Keratinocyte (primary cell): ENCODE measurements at regions not wholly inside any gene's neighbourhood (a gene's known extent, or its start where the extent isn't known, plus 50 kb on each side); places are given as distances from the start of the nearest gene placed in this dataset.

Source experiments
- DNase-seq: peaks from one replicate; pipeline ENCODE4 v3.0.0-alpha.2; 2011; ENCODE audit warnings: low read depth, missing footprints, low spot score
- FAIRE-seq: peaks from 2 replicates; lab custom pipeline; 2011; peaks lifted over from hg19 to GRCh38; lab: Jason Lieb, UNC
- H2AFZ ChIP-seq: 2 replicates; pipeline ENCODE4 v1.6.0; 2012; ENCODE audit warnings: low read length, control low read depth, inconsistent platforms; ENCODE audit not compliant: control insufficient read depth
- H3K27ac ChIP-seq: 2 replicates; pipeline ENCODE4 v1.5.1; 2011; ENCODE audit warnings: low read length; ENCODE audit not compliant: control insufficient read depth, insufficient read depth
- H3K27me3 ChIP-seq: 3 replicates; pipeline ENCODE4 v1.6.0; 2011; ENCODE audit warnings: low read length; ENCODE audit not compliant: control insufficient read depth, insufficient read depth; ENCODE audit errors: extremely low read depth
- H3K36me3 ChIP-seq, 2 experiments: 2 replicates in 1 of 2; 3 replicates in 1 of 2; pipeline ENCODE4 v1.5.1; 2011; ENCODE audit warnings: low read length in 2 of 2, mild to moderate bottlenecking in 1 of 2; ENCODE audit not compliant: control insufficient read depth in 2 of 2, insufficient read depth in 2 of 2; ENCODE audit errors: extremely low read depth in 1 of 2
- H3K4me1 ChIP-seq: 3 replicates; pipeline ENCODE4 v1.5.1; 2011; ENCODE audit warnings: low read length; ENCODE audit not compliant: control insufficient read depth, insufficient read depth; ENCODE audit errors: extremely low read depth
- H3K4me2 ChIP-seq: 3 replicates; pipeline ENCODE4 v1.6.0; 2011; ENCODE audit warnings: low read depth, low read length; ENCODE audit not compliant: control insufficient read depth, insufficient read depth; ENCODE audit errors: extremely low read depth
- H3K4me3 ChIP-seq, 3 experiments: fragments of 200-600 bp in 1 of 3; sonication (generic) in 1 of 3; 2 replicates in 2 of 3; 3 replicates in 1 of 3; pipeline ENCODE4 v1.5.1; 2011 to 2016; ENCODE audit warnings: low read length in 3 of 3, mild to moderate bottlenecking in 3 of 3, control low read depth in 2 of 3, inconsistent platforms in 1 of 3, low read depth in 1 of 3, mixed read lengths in 1 of 3, mixed run types in 1 of 3, moderate library complexity in 1 of 3; ENCODE audit not compliant: control insufficient read depth in 2 of 3, insufficient read depth in 2 of 3; ENCODE audit errors: extremely low read depth in 1 of 3
- H3K79me2 ChIP-seq: 2 replicates; pipeline ENCODE4 v1.6.0; 2012; ENCODE audit warnings: low read length; ENCODE audit not compliant: control insufficient read depth, insufficient read depth
- H3K9ac ChIP-seq: 3 replicates; pipeline ENCODE4 v1.6.0; 2011; ENCODE audit warnings: low read length; ENCODE audit not compliant: control insufficient read depth, insufficient read depth; ENCODE audit errors: extremely low read depth
- H3K9me1 ChIP-seq: 3 replicates; pipeline ENCODE4 v1.6.0; 2011; ENCODE audit warnings: low read length; ENCODE audit not compliant: control insufficient read depth, insufficient read depth; ENCODE audit errors: extremely low read depth
- H3K9me3 ChIP-seq: 2 replicates; pipeline ENCODE4 v1.5.1; 2012; ENCODE audit warnings: low read depth, low read length; ENCODE audit not compliant: control insufficient read depth
- H4K20me1 ChIP-seq: 3 replicates; pipeline ENCODE4 v1.6.0; 2011; ENCODE audit warnings: low read length; ENCODE audit not compliant: control insufficient read depth, insufficient read depth; ENCODE audit errors: extremely low read depth
- CTCF ChIP-seq, 3 experiments: IDR thresholded peaks in 1 of 3; conservative IDR thresholded peaks in 1 of 3; optimal IDR thresholded peaks in 1 of 3; 2 replicates in 2 of 3; 3 replicates in 1 of 3; pipeline versions ENCODE3 to v1.5.1; 2011; ENCODE audit warnings: low read length in 3 of 3, mild to moderate bottlenecking in 3 of 3, moderate library complexity in 2 of 3, control low read depth in 1 of 3, inconsistent platforms in 1 of 3; ENCODE audit not compliant: insufficient read depth in 2 of 3; ENCODE audit errors: extremely low read depth in 1 of 3
- EZH2 ChIP-seq: IDR thresholded peaks from one replicate; pipeline ENCODE4 v1.6.1; 2012; ENCODE audit warnings: inconsistent platforms, mild to moderate bottlenecking, low read length, moderate library complexity
- dilution Hi-C: fragments of 300-500 bp; cut with MboI; formaldehyde crosslinking; loops from one replicate; pipeline ENCODE4 v1.7.0; 2020; ENCODE audit warnings: low sequenced_read_pairs; ENCODE audit not compliant: extremely low pct_ligation_motif_present

- dilution Hi-C loops = no loop called here
- Histone ChIP-seq H3K27me3 (no peaks in the 10 kb centered on the region), H3K9me3 (no peaks in the 10 kb centered on the region), H3K27ac (no peak overlapping the region), H3K79me2 (no peaks in the 10 kb centered on the region), H3K4me2 (no peak overlapping the region), H3K4me1 (peaks cover 9% of the 10 kb centered on the region), H3K4me3 (no peak overlapping the region), H2AFZ (no peak overlapping the region), H4K20me1 (no peaks in the 10 kb centered on the region), H3K9ac (no peak overlapping the region), H3K36me3 (no peaks in the 10 kb centered on the region), H3K9me1 (no peaks in the 10 kb centered on the region)
- FAIRE-seq (peak; percentile 85), DNase-seq (peak; percentile 30)
- no peak for TF ChIP-seq EZH2
- no peak for TF ChIP-seq CTCF (optimal IDR thresholded peaks at IDR 0.05 in 1 of 3, IDR thresholded peaks at IDR 0.05 in 1 of 3, conservative IDR thresholded peaks at IDR 0.05 in 1 of 3; ENCODE audit: extremely low read depth in 1 of 3, insufficient read depth in 2 of 3, low read length in 3 of 3)
Measured at GRCh38 chr2:153043385-153043784, 325.0 kb downstream of the ARL6IP6 start.

- Histone ChIP-seq H3K4me2 (no peak overlapping the region), H3K27ac (no peak overlapping the region), H3K79me2 (no peaks in the 10 kb centered on the region), H3K9me1 (no peaks in the 10 kb centered on the region), H3K36me3 (no peaks in the 10 kb centered on the region), H3K9ac (no peak overlapping the region), H2AFZ (no peak overlapping the region), H3K4me3 (no peak overlapping the region), H3K4me1 (no peaks in the 10 kb centered on the region), H3K9me3 (no peaks in the 10 kb centered on the region), H3K27me3 (no peaks in the 10 kb centered on the region), H4K20me1 (no peaks in the 10 kb centered on the region)
- TF ChIP-seq EZH2 = no peak
- FAIRE-seq = no peak
- no peak for DNase-seq
- dilution Hi-C loops = no loop called here
Measured at GRCh38 chr2:153028626-153029025, 310.2 kb downstream of the ARL6IP6 start.

- Histone ChIP-seq H2AFZ (no peak overlapping the region), H3K9me1 (no peaks in the 10 kb centered on the region), H3K27me3 (no peaks in the 10 kb centered on the region), H3K9ac (no peak overlapping the region), H3K36me3 (no peaks in the 10 kb centered on the region), H3K4me2 (no peak overlapping the region), H3K9me3 (no peaks in the 10 kb centered on the region), H4K20me1 (no peaks in the 10 kb centered on the region), H3K4me3 (no peak overlapping the region), H3K79me2 (no peaks in the 10 kb centered on the region), H3K27ac (no peak overlapping the region), H3K4me1 (no peaks in the 10 kb centered on the region)
- dilution Hi-C loops = no loop called here
- DNase-seq = no peak
- FAIRE-seq = no peak
- no peak for TF ChIP-seq CTCF (optimal IDR thresholded peaks at IDR 0.05 in 1 of 3, IDR thresholded peaks at IDR 0.05 in 1 of 3, conservative IDR thresholded peaks at IDR 0.05 in 1 of 3; ENCODE audit: extremely low read depth in 1 of 3, insufficient read depth in 2 of 3, low read length in 3 of 3)
- no peak for TF ChIP-seq EZH2
Measured at GRCh38 chr2:153027533-153027932, 309.1 kb downstream of the ARL6IP6 start.
